Lower lobe of right lung (tissue), 2 donors: ENCODE measurements at regions not wholly inside any gene's neighbourhood (a gene's known extent, or its start where the extent isn't known, plus 50 kb on each side); places are given as distances from the start of the nearest gene placed in this dataset.

Experiments used
- ATAC-seq, 2 donors: fragments of 200-7000 bp; cut with Tn5 transposase; one replicate each; pipeline ENCODE4 v1.9.1; 2020 to 2022; ENCODE audit warnings: mild to moderate bottlenecking in 2 of 2, moderate library complexity in 2 of 2
- DNase-seq: peaks from one replicate; pipeline ENCODE4 v3.0.0-alpha.2; 2020
- H3K27ac ChIP-seq: fragments of 200-600 bp; one replicate; pipeline ENCODE4 v1.8.0; 2022
- H3K27me3 ChIP-seq: fragments of 200-600 bp; one replicate; pipeline ENCODE4 v1.8.0; 2022; ENCODE audit warnings: low read depth
- H3K36me3 ChIP-seq: fragments of 200-600 bp; one replicate; pipeline ENCODE4 v1.8.0; 2022; ENCODE audit warnings: mild to moderate bottlenecking
- H3K4me1 ChIP-seq: fragments of 200-600 bp; one replicate; pipeline ENCODE4 v1.8.0; 2022
- H3K4me3 ChIP-seq: fragments of 200-600 bp; one replicate; pipeline ENCODE4 v1.8.0; 2022; ENCODE audit warnings: mild to moderate bottlenecking
- H3K9me3 ChIP-seq: fragments of 200-600 bp; one replicate; pipeline ENCODE4 v1.8.0; 2022
- intact Hi-C: fragments of 100-400 bp; cut with DNase I; formaldehyde crosslinking; loops from one replicate; pipeline ENCODE4 v1.11.0; 2022
- TF ChIP-seq, protein P1 (sequence below): fragments of 200-600 bp; IDR thresholded peaks from one replicate; pipeline ENCODE4 v1.8.0; 2022; ENCODE audit warnings: antibody characterized with exemption, mild to moderate bottlenecking
- donor health status: DM: no; HTN: yes; CAD: no; lungs with severe emphysema.

DNA sequence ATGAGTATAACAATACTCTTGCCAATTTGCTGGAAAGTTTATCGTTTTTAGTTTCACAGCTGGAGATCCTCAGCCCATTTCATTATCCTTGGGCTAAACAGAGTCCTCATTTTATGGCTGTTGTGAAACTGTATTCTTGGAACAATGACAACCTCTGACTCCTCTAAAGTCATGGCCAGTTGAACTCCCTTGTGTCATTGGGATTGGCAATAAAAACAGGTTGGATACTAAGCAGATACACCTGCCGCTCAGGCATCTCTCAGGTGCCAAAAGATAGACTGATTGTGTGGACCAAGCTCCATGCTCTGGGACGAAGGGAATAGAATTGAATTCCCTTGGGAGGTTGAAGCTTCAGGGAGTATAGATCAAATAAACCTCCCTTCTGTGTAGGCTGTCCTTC is 182.2 kb downstream of the WDR11 start:
- no peak overlapping the region for H3K4me3 ChIP-seq
- H3K27ac ChIP-seq: no peak overlapping the region
- intact Hi-C loops: no loop called here
- DNase-seq (no peak), ATAC-seq (no peak)
- H3K4me1 ChIP-seq: no peaks in the 10 kb centered on the region
- TF ChIP-seq, protein P1, sequence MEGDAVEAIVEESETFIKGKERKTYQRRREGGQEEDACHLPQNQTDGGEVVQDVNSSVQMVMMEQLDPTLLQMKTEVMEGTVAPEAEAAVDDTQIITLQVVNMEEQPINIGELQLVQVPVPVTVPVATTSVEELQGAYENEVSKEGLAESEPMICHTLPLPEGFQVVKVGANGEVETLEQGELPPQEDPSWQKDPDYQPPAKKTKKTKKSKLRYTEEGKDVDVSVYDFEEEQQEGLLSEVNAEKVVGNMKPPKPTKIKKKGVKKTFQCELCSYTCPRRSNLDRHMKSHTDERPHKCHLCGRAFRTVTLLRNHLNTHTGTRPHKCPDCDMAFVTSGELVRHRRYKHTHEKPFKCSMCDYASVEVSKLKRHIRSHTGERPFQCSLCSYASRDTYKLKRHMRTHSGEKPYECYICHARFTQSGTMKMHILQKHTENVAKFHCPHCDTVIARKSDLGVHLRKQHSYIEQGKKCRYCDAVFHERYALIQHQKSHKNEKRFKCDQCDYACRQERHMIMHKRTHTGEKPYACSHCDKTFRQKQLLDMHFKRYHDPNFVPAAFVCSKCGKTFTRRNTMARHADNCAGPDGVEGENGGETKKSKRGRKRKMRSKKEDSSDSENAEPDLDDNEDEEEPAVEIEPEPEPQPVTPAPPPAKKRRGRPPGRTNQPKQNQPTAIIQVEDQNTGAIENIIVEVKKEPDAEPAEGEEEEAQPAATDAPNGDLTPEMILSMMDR: no peak
- no peaks in the 10 kb centered on the region for H3K9me3 ChIP-seq
- no peaks in the 10 kb centered on the region for H3K27me3 ChIP-seq
- H3K36me3 ChIP-seq: no peaks in the 10 kb centered on the region

DNA sequence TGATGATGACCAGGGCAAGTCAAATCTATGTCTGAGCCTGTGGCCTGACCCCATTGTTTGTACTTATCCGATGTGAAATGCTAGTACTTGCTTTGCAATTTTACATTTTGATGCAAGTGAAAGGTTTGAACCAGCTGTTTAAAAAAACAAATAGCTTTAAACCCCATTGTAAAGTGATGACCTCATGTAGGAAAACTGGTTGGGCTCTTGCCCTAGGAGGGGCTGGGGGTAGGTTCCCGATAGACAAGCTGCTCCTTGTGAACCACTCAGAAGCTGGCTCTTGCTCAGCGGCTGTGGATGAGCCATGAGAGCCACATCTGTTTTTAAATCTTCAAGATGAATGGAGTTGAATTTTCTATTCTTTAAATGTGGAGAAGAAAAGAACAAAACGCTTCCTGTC is 185.3 kb downstream of the WDR11 start:
- Histone ChIP-seq H3K36me3 (no peaks in the 10 kb centered on the region), H3K4me1 (no peaks in the 10 kb centered on the region), H3K4me3 (no peak overlapping the region), H3K27ac (no peak overlapping the region), H3K9me3 (no peaks in the 10 kb centered on the region), H3K27me3 (no peaks in the 10 kb centered on the region)
- TF ChIP-seq, protein P1: no peak
- peak in 1 of 2 donors; percentile 59 for ATAC-seq
- DNase-seq: no peak
- intact Hi-C loops: no loop called here

DNA sequence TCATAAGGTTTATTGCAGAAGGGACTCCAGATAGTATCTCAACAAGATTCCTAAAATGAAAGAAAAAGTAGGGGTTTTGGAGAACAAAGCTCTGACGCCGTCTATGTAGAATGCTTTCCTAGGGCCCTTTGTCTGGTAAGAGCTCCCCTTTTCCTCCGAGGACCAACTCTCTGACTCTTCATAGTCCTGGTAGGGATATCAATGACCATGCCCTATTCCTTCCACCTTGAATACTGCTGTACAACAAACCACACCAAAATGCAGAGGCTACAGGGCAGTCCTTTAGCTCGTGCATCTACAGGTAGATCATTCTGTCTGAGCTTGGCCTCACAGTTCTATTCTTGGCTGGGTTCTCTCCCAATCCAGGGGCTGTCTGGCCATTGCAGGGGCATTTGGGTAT is 190.3 kb downstream of the WDR11 start:
- DNase-seq: no peak
- intact Hi-C loops: no loop called here
- Histone ChIP-seq H3K4me3 (no peak overlapping the region), H3K27ac (no peak overlapping the region), H3K9me3 (no peaks in the 10 kb centered on the region), H3K4me1 (no peaks in the 10 kb centered on the region), H3K27me3 (no peaks in the 10 kb centered on the region), H3K36me3 (no peaks in the 10 kb centered on the region)
- ATAC-seq: no peak
- TF ChIP-seq, protein P1: no peak

DNA sequence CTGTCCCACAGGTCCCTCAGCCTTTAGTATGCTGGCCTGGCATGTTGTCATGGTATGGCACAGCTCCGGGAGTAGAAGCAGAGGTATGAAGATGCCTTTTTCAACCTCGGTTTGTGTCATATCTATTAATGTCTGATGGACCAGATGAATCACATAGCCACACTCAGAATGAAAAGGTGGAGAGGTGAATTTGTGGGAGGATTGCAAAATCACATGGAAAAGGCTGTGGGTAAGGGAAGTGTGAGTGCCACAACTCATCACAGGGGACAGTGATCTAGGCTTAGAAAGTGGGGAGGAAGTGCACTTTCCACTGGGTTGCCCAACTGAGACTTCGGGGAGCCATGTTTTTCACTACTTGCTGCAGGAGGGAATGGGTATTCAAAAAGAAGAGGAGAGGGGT is 190.7 kb downstream of the WDR11 start:
- ATAC-seq: no peak
- intact Hi-C loops: no loop called here
- H3K27me3 ChIP-seq: no peaks in the 10 kb centered on the region
- H3K36me3 ChIP-seq: no peaks in the 10 kb centered on the region
- TF ChIP-seq, protein P1: no peak
- no peak overlapping the region for H3K4me3 ChIP-seq
- no peak overlapping the region for H3K27ac ChIP-seq
- no peaks in the 10 kb centered on the region for H3K4me1 ChIP-seq
- no peaks in the 10 kb centered on the region for H3K9me3 ChIP-seq
- DNase-seq: no peak

DNA sequence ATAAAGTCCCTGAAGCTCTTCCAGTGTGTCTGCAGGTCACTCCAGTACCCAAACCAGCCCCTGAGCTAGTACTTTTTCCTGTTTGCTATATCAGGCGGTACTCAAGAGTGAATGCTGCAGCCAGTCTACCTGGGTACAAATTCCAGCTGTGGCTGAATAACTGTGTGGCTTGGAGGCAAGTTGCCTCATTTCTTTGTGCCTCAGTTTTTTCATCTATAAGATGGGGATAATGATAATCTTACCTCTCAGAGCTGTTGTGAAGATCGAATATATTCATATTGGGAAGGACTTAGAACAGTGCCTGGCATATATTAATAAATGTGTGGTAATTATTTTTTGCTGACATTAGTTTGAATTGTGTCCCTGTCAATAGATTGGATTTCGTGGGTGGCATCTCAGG is 191.2 kb downstream of the WDR11 start:
- TF ChIP-seq, protein P1: no peak
- no peaks in the 10 kb centered on the region for H3K4me1 ChIP-seq
- no peak overlapping the region for H3K27ac ChIP-seq
- ATAC-seq (no peak), DNase-seq (no peak)
- H3K4me3 ChIP-seq: no peak overlapping the region
- intact Hi-C loops: no loop called here
- H3K36me3 ChIP-seq: no peaks in the 10 kb centered on the region
- no peaks in the 10 kb centered on the region for H3K9me3 ChIP-seq
- H3K27me3 ChIP-seq: no peaks in the 10 kb centered on the region
